Parathyroid adenoma (tissue), 2 donors: ENCODE measurements at regions not wholly inside any gene's neighbourhood (a gene's known extent, or its start where the extent isn't known, plus 50 kb on each side); places are given as distances from the start of the nearest gene placed in this dataset.
A peak's percentile ranks its signal among the peaks of the same experiment; 100 is the strongest.

Experiments used
- H2AFZ ChIP-seq: fragments of 300-600 bp; sonication (generic); one replicate; pipeline ENCODE4 v1.7.0; 2017; ENCODE audit warnings: antibody characterized with exemption, mild to moderate bottlenecking
- H3K27ac ChIP-seq: fragments of 300-600 bp; sonication (generic); one replicate; pipeline ENCODE4 v1.7.0; 2017
- H3K27me3 ChIP-seq: fragments of 300-600 bp; sonication (generic); one replicate; pipeline ENCODE4 v1.7.0; 2017; ENCODE audit warnings: low read length; ENCODE audit not compliant: control insufficient read depth, insufficient read depth
- H3K36me3 ChIP-seq: fragments of 300-600 bp; sonication (generic); one replicate; pipeline ENCODE4 v1.7.0; 2017; ENCODE audit warnings: low read length; ENCODE audit not compliant: control insufficient read depth, insufficient read depth
- H3K4me1 ChIP-seq: fragments of 300-600 bp; sonication (generic); one replicate; pipeline ENCODE4 v1.7.0; 2017; ENCODE audit warnings: control low read depth
- H3K4me2 ChIP-seq: fragments of 300-600 bp; sonication (generic); one replicate; pipeline ENCODE4 v1.7.0; 2017; ENCODE audit warnings: low read length
- H3K4me3 ChIP-seq: fragments of 300-600 bp; sonication (generic); one replicate; pipeline ENCODE4 v1.7.0; 2017; ENCODE audit warnings: low read depth, low read length
- H3K79me2 ChIP-seq: fragments of 300-600 bp; sonication (generic); one replicate; pipeline ENCODE4 v1.7.0; 2017; ENCODE audit warnings: control low read depth
- H3K9ac ChIP-seq: fragments of 300-600 bp; sonication (generic); one replicate; pipeline ENCODE4 v1.7.0; 2017; ENCODE audit warnings: mild to moderate bottlenecking
- H3K9me3 ChIP-seq: fragments of 300-600 bp; sonication (generic); one replicate; pipeline ENCODE4 v1.7.0; 2017; ENCODE audit warnings: low read length; ENCODE audit not compliant: control insufficient read depth
- CTCF ChIP-seq: fragments of 300-600 bp; sonication (generic); IDR thresholded peaks from one replicate; pipeline ENCODE4 v1.7.0; 2017; ENCODE audit warnings: antibody characterized with exemption, mild to moderate bottlenecking
- donor health status: primary hyperparathyroidism.

DNA sequence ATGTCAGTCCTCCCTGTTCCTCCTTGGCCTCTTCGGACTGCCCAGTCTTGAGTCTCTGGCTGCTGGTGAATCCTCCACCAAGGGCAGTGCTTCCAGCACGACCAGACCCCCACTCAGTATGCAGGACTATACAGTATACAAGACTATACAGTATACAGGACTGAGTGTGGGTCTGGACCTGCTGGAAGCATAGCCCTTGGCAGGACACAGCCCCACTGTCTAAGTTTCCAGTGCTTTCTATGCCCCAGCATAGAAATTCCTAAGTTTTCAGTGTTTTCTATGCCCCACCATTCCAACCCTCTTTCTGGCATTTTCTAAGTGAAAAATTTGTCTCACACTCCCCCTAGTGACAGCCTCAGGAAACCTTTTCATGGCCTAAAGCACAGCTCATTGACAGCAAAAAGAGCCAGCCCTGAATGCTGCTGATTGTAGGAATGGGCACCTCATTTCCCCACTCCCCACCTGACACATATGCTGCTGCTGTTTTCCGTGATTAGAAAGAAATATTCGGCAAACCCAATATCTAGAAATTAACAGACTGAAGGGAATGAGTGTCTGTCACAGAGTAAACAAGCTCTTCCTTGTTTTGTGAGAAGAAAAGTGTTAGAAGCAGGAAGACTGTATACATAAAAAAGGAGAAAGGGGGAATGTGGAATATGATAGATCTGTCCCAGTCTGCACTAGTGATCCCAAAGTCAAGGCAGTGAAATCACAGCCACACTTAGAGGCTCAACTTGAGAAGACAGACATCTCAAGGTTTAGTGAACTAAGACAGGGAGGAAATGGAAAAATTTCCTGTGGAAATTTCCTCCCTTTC, 206.9 kb downstream of the IBTK start:
- H3K9ac ChIP-seq: no peak overlapping the region

GRCh38 chr6:82038631-82039030, 208.9 kb downstream of the IBTK start:
- Histone ChIP-seq H3K36me3 (no peaks in the 10 kb centered on the region), H3K9ac (no peak overlapping the region), H3K4me2 (no peak overlapping the region), H3K4me1 (no peaks in the 10 kb centered on the region), H3K27ac (no peak overlapping the region), H2AFZ (no peak overlapping the region), H3K27me3 (no peaks in the 10 kb centered on the region), H3K4me3 (no peak overlapping the region), H3K79me2 (no peaks in the 10 kb centered on the region), H3K9me3 (no peaks in the 10 kb centered on the region)
- no peak for TF ChIP-seq CTCF

More for the DNA sequence above, 206.9 kb downstream of the IBTK start:
- Histone ChIP-seq H3K27ac (no peak overlapping the region), H3K79me2 (no peaks in the 10 kb centered on the region), H3K27me3 (no peaks in the 10 kb centered on the region), H2AFZ (peak overlapping the region; percentile 23), H3K4me1 (no peaks in the 10 kb centered on the region), H3K36me3 (no peaks in the 10 kb centered on the region), H3K9me3 (no peaks in the 10 kb centered on the region), H3K4me3 (no peak overlapping the region), H3K4me2 (no peak overlapping the region)
- TF ChIP-seq CTCF: peak; percentile 68

GRCh38 chr6:82035526-82035925, 212.0 kb downstream of the IBTK start:
- H3K4me2 ChIP-seq: no peak overlapping the region
- no peak overlapping the region for H3K4me3 ChIP-seq
- no peaks in the 10 kb centered on the region for H3K9me3 ChIP-seq
- H3K4me1 ChIP-seq: no peaks in the 10 kb centered on the region
- no peaks in the 10 kb centered on the region for H3K36me3 ChIP-seq
- H2AFZ ChIP-seq: no peak overlapping the region
- H3K27ac ChIP-seq: no peak overlapping the region
- no peak for TF ChIP-seq CTCF
- H3K27me3 ChIP-seq: no peaks in the 10 kb centered on the region
- no peak overlapping the region for H3K9ac ChIP-seq
- no peaks in the 10 kb centered on the region for H3K79me2 ChIP-seq

DNA sequence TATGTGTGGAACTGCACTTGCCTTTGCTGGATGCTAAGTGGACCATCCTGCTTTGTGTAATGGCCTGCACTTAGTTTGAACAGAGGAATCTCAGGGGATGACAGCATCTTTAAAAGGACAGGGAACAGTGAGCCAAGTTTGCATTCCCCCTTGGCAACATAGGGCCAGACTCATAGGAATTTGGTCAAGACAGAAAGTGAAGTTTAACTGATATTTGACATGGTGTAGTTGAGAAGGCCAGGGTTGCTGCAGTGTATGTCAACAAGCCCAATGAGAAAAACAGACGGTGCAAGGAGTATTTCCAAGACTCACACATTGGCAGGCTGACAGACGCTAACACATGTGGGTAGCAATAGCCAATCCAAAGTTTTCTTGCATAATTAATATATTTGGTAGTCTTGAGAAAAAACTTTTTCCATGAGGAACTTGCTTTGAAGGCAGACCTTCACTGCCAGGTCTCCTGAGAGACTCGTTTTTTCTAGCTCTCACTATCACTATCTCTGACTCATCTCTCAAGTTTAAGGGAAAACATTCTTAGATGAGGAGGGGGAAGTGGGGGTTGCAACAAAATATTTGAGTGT, 213.8 kb downstream of the IBTK start:
- no peaks in the 10 kb centered on the region for H3K9me3 ChIP-seq
- TF ChIP-seq CTCF: no peak

More for the DNA sequence above, 213.8 kb downstream of the IBTK start:
- no peaks in the 10 kb centered on the region for H3K27me3 ChIP-seq
- no peak overlapping the region for H3K9ac ChIP-seq
- H3K4me2 ChIP-seq: no peak overlapping the region
- no peak overlapping the region for H2AFZ ChIP-seq
- H3K36me3 ChIP-seq: no peaks in the 10 kb centered on the region
- no peak overlapping the region for H3K27ac ChIP-seq
- H3K79me2 ChIP-seq: no peaks in the 10 kb centered on the region
- H3K4me1 ChIP-seq: no peaks in the 10 kb centered on the region
- no peak overlapping the region for H3K4me3 ChIP-seq
